Inferior parietal cortex (tissue), 1 donor: ENCODE measurements at regions not wholly inside any gene's neighbourhood (a gene's known extent, or its start where the extent isn't known, plus 50 kb on each side); places are given as distances from the start of the nearest gene placed in this dataset.
A peak's percentile ranks its signal among the peaks of the same experiment; 100 is the strongest.

Source experiments
- DNase-seq: peaks from one replicate; pipeline ENCODE4 v3.0.0-alpha.2; 2016; ENCODE audit errors: extremely low spot score

GRCh38 chr6:14187406-14187805 lies 69.8 kb downstream of the CD83 start:
- no peak for DNase-seq

GRCh38 chr6:14189074-14189473 lies 71.5 kb downstream of the CD83 start:
- no peak for DNase-seq

- no peak for DNase-seq
Measured at GRCh38 chr6:14190191-14190928, 72.8 kb downstream of the CD83 start.

GRCh38 chr6:14190929-14191224 lies 73.3 kb downstream of the CD83 start:
- no peak for DNase-seq

GRCh38 chr6:14191761-14192160 lies 74.2 kb downstream of the CD83 start:
- no peak for DNase-seq

GRCh38 chr6:14192216-14192788 lies 74.7 kb downstream of the CD83 start:
- no peak for DNase-seq

GRCh38 chr6:14193524-14193923 lies 76.0 kb downstream of the CD83 start:
- no peak for DNase-seq

- DNase-seq: no peak
Measured at GRCh38 chr6:14194483-14194882, 76.9 kb downstream of the CD83 start.

GRCh38 chr6:14194976-14195375 lies 77.4 kb downstream of the CD83 start:
- DNase-seq: no peak

- DNase-seq: no peak
Measured at GRCh38 chr6:14196026-14196425, 78.5 kb downstream of the CD83 start.

GRCh38 chr6:14197118-14197517 lies 79.5 kb downstream of the CD83 start:
- DNase-seq: no peak

- no peak for DNase-seq
Measured at GRCh38 chr6:14200047-14200446, 82.5 kb downstream of the CD83 start.

- DNase-seq: no peak
Measured at GRCh38 chr6:14202947-14203346, 85.4 kb downstream of the CD83 start.

GRCh38 chr6:14206391-14206790 lies 88.8 kb downstream of the CD83 start:
- DNase-seq: no peak

- DNase-seq: no peak
Measured at GRCh38 chr6:14207448-14207847, 89.9 kb downstream of the CD83 start.

GRCh38 chr6:14209000-14209399 lies 91.4 kb downstream of the CD83 start:
- no peak for DNase-seq

- DNase-seq: peak; percentile 9
Measured at GRCh38 chr6:14210077-14210476, 92.5 kb downstream of the CD83 start.

GRCh38 chr6:14210663-14211561 lies 93.3 kb downstream of the CD83 start:
- peak; percentile 89 for DNase-seq

GRCh38 chr6:14211562-14211942 lies 94.0 kb downstream of the CD83 start:
- peak; percentile 25 for DNase-seq

GRCh38 chr6:14212020-14212419 lies 94.4 kb downstream of the CD83 start:
- DNase-seq: no peak

GRCh38 chr6:14212632-14213031 lies 95.1 kb downstream of the CD83 start:
- no peak for DNase-seq

- no peak for DNase-seq
Measured at GRCh38 chr6:14216946-14217684, 99.5 kb downstream of the CD83 start.
